Right lobe of liver (tissue), 4 donors: ENCODE measurements at regions not wholly inside any gene's neighbourhood (a gene's known extent, or its start where the extent isn't known, plus 50 kb on each side); places are given as distances from the start of the nearest gene placed in this dataset.

Experiments used
- CTCF ChIP-seq, 4 donors: fragments of 200-600 bp in 3 of 4; fragments of 450-650 bp in 1 of 4; IDR thresholded peaks; one replicate each; pipeline versions ENCODE4 v1.5.1 to v1.8.0; 2016 to 2022; ENCODE audit warnings: antibody characterized with exemption in 4 of 4, mild to moderate bottlenecking in 2 of 4
- POLR2A ChIP-seq: fragments of 450-650 bp; IDR thresholded peaks from one replicate; pipeline ENCODE4 v1.6.1; 2017; ENCODE audit warnings: antibody characterized with exemption, mild to moderate bottlenecking
- donor health status: DM: no; HTN: no; CAD: no.
- donor health status: DM: no; HTN: no; CAD: no.
- donor health status: DM: no; HTN: yes; CAD: no.

- TF ChIP-seq CTCF (IDR thresholded peaks at IDR 0.05) (no peak), POLR2A (no peak)
Measured at GRCh38 chr6:98024359-98024758, 741.3 kb upstream of the MMS22L start.
